Vagina (tissue), 2 donors: ENCODE measurements at regions not wholly inside any gene's neighbourhood (a gene's known extent, or its start where the extent isn't known, plus 50 kb on each side); places are given as distances from the start of the nearest gene placed in this dataset.

Experiments used
- POLR2A ChIP-seq, 2 donors: fragments of 450-650 bp; IDR thresholded peaks; one replicate each; pipeline ENCODE4 v1.6.1; 2017; ENCODE audit warnings: antibody characterized with exemption in 2 of 2, mild to moderate bottlenecking in 2 of 2, moderate library complexity in 2 of 2
- TF ChIP-seq, protein P1 (sequence below), 3 experiments: fragments of 450-650 bp in 2 of 3; fragments of 200-600 bp in 1 of 3; sonication (generic) in 1 of 3; IDR thresholded peaks; one replicate each; pipeline ENCODE4 v1.5.1; 2017 to 2019; ENCODE audit warnings: antibody characterized with exemption in 3 of 3, mild to moderate bottlenecking in 2 of 3, moderate library complexity in 2 of 3

DNA sequence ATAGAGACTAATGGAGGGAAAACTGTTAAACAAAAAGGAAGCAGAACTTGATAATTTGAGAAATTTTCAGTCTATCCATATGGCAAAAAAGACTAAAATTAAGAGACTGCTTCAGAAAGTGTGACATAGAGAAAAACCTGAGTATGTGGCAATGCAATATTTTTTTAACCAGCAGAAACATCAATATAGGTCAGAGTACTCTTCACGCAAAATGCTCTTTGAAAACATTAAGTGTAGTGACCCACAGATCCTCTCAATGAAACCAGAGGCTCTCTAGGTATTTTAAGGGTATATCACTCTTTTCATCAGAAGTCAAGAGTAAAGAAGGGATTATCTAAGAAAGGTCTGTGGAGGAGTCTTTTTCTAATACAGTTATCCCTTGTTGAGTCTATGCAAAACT is 1394.8 kb downstream of the DSC3 start:
- TF ChIP-seq, protein P1, sequence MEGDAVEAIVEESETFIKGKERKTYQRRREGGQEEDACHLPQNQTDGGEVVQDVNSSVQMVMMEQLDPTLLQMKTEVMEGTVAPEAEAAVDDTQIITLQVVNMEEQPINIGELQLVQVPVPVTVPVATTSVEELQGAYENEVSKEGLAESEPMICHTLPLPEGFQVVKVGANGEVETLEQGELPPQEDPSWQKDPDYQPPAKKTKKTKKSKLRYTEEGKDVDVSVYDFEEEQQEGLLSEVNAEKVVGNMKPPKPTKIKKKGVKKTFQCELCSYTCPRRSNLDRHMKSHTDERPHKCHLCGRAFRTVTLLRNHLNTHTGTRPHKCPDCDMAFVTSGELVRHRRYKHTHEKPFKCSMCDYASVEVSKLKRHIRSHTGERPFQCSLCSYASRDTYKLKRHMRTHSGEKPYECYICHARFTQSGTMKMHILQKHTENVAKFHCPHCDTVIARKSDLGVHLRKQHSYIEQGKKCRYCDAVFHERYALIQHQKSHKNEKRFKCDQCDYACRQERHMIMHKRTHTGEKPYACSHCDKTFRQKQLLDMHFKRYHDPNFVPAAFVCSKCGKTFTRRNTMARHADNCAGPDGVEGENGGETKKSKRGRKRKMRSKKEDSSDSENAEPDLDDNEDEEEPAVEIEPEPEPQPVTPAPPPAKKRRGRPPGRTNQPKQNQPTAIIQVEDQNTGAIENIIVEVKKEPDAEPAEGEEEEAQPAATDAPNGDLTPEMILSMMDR (IDR thresholded peaks at IDR 0.05) = no peak
- no peak for TF ChIP-seq POLR2A (IDR thresholded peaks at IDR 0.05)
